Endothelial cell of umbilical vein (primary cell): ENCODE measurements at regions not wholly inside any gene's neighbourhood (a gene's known extent, or its start where the extent isn't known, plus 50 kb on each side); places are given as distances from the start of the nearest gene placed in this dataset.

ENCODE experiments used
- EZH2 ChIP-seq: IDR thresholded peaks from 2 replicates; pipeline ENCODE4 v1.6.1; 2012; ENCODE audit warnings: borderline replicate concordance, low read depth, mild to moderate bottlenecking, moderate library complexity, low read length, inconsistent platforms; ENCODE audit not compliant: severe bottlenecking
- MAX ChIP-seq: IDR thresholded peaks from 2 replicates; pipeline ENCODE4 v1.6.1; 2011; ENCODE audit not compliant: insufficient read depth, insufficient read length
- POLR2AphosphoS5 ChIP-seq: IDR thresholded peaks from 2 replicates; pipeline ENCODE4 v1.6.1; 2012; ENCODE audit warnings: low read depth, mild to moderate bottlenecking, control low read depth, low read length, moderate library complexity; ENCODE audit not compliant: insufficient read depth
- TF ChIP-seq, protein P1 (sequence below), 2 donors: IDR thresholded peaks; 1 replicate in 1 of 2; 2 replicates in 1 of 2; pipeline ENCODE4 v1.5.1; 2011; ENCODE audit warnings: low read length in 2 of 2, mild to moderate bottlenecking in 2 of 2, moderate library complexity in 2 of 2, control low read depth in 1 of 2, inconsistent platforms in 1 of 2, low read depth in 1 of 2; ENCODE audit not compliant: insufficient read depth in 1 of 2; ENCODE audit errors: extremely low read depth in 1 of 2

DNA sequence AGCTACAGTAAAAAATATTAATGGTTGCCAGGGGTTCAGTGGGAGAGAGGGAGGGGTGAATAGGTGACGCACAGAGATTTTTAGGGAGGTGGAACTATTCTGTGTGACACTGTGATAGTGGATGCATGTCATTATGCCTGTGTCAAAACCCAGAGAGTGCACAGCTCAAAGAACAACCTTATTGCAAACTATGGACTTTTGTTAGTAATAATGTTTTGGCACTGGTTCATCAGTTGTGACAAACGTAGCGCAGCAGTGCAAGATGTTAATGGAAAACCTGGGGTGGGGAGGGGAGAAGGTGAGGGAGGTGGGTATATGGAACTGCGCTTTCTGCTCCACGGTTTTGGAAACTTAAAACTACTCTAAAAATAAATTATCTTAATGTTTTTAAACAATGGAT, 134.6 kb upstream of the RFC3 start:
- no peak for TF ChIP-seq EZH2
- TF ChIP-seq MAX, result no peak
- TF ChIP-seq, protein P1, sequence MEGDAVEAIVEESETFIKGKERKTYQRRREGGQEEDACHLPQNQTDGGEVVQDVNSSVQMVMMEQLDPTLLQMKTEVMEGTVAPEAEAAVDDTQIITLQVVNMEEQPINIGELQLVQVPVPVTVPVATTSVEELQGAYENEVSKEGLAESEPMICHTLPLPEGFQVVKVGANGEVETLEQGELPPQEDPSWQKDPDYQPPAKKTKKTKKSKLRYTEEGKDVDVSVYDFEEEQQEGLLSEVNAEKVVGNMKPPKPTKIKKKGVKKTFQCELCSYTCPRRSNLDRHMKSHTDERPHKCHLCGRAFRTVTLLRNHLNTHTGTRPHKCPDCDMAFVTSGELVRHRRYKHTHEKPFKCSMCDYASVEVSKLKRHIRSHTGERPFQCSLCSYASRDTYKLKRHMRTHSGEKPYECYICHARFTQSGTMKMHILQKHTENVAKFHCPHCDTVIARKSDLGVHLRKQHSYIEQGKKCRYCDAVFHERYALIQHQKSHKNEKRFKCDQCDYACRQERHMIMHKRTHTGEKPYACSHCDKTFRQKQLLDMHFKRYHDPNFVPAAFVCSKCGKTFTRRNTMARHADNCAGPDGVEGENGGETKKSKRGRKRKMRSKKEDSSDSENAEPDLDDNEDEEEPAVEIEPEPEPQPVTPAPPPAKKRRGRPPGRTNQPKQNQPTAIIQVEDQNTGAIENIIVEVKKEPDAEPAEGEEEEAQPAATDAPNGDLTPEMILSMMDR (IDR thresholded peaks at IDR 0.05; ENCODE audit: extremely low read depth in 1 of 2, insufficient read depth in 1 of 2, low read depth in 1 of 2, low read length in 2 of 2), result no peak
- TF ChIP-seq POLR2AphosphoS5, result no peak
